Fibroblast of skin of abdomen (primary cell): ENCODE measurements at regions not wholly inside any gene's neighbourhood (a gene's known extent, or its start where the extent isn't known, plus 50 kb on each side); places are given as distances from the start of the nearest gene placed in this dataset.
"Not testable (repeated sequence)": the region's sequence is repeated elsewhere in the genome, so short reads cannot be mapped to it uniquely, and the experiment has no call there.

Experiments used
- DNase-seq: peaks from one replicate; pipeline ENCODE4 v3.0.0-alpha.2; 2013

- no peak for DNase-seq
Observed at GRCh38 chr2:48227617-48228344, 86.7 kb upstream of the FOXN2 start.

DNA sequence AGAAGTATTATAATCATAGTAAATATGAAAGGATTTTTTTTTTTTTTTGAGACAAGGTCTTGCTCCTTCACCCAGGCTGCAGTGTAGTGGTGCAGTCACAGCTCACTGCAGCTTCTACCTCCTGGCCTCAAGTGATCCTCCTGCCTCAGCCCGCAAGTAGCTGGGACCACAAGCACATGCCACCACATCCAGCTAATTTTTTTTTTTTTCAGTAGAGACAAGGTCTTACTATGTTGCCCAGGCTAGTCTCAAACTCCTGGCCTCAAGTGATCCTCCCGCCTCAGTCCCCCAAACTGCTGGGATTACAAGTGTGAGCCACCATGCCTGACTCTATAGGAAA lies 86.2 kb upstream of the FOXN2 start:
- DNase-seq = no peak

GRCh38 chr2:48229063-48229462 lies 85.4 kb upstream of the FOXN2 start:
- no peak for DNase-seq

DNA sequence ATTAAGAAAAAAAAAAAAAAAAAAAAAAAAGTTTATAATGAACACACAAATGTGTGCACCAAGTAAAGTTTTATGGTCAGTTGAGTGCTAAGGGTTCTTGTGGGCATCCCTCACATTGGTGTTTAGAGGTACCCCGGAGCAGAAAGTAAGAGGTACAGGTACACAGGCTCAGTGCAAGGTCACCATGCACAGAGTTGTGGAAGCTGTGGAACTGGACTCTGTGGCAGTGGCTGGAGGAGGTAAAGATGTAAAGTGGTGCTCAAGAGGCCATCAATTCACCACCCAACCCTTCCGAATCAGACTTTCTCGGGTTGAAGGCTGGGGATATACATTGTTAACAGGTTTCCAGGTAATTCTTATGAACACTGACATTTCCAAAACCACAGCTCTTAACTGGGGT lies 83.6 kb upstream of the FOXN2 start:
- no peak for DNase-seq

GRCh38 chr2:48232351-48232750 lies 82.1 kb upstream of the FOXN2 start:
- DNase-seq = no peak

- DNase-seq = no peak
Observed at GRCh38 chr2:48233005-48233404, 81.5 kb upstream of the FOXN2 start.

GRCh38 chr2:48233824-48234223 lies 80.7 kb upstream of the FOXN2 start:
- DNase-seq = not testable (repeated sequence)

DNA sequence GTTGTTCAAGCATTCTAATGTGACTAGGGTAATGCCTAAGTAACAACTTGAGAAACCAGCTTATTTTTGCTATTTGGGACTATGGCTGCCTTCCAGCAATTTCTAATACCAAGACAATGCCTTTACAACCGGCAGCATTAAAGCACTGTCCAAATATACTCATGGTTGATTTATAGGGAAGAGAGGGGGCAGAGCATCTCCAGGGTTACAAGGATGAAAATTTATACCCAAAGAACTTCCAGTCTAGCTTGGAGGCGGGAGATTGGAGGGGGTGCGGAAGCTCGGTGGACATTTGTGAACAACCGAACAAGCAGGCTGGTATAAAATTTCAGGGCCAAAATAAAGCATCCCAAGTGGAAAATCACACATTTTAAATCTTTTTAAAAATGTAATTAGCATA lies 79.4 kb upstream of the FOXN2 start:
- DNase-seq = no peak

DNA sequence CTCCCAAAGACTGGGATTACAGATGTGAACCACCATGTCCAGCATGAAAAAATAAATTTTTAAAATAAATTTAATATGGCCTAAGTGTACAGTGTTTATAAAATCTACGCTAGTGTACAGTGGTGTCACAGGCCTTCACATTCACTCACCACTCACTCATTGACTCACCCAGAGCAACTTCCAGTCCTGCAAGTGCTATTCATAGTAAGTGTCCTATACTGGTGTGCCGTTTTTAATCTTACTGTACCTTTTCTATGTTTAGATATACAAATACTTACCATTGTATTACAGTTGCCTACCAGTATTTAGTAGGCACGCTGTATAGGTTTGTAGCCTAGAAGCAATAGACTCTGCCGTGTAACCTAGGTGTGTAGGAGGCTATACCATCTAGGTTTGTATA lies 76.1 kb upstream of the FOXN2 start:
- DNase-seq = no peak

DNA sequence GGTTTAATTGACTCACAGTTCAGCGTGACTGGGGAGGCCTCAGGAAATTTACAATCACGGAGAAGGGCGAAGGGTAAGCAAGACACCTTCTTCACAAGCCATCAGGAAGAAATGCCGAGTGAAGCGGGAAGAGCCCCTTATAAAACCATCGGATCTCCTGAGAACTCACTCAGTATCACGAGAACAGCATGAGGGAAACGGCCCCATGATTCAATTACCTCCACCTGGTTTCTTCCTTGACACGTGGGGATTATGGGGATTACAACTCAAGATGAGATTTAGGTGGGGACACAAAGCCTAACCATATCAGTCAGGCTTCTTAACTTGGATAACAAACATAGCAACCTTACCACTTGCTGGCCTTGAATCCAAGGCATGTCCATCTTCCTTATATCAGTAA lies 73.6 kb upstream of the FOXN2 start:
- DNase-seq = no peak

GRCh38 chr2:48247206-48247605 lies 67.3 kb upstream of the FOXN2 start:
- peak; percentile 68 for DNase-seq

DNA sequence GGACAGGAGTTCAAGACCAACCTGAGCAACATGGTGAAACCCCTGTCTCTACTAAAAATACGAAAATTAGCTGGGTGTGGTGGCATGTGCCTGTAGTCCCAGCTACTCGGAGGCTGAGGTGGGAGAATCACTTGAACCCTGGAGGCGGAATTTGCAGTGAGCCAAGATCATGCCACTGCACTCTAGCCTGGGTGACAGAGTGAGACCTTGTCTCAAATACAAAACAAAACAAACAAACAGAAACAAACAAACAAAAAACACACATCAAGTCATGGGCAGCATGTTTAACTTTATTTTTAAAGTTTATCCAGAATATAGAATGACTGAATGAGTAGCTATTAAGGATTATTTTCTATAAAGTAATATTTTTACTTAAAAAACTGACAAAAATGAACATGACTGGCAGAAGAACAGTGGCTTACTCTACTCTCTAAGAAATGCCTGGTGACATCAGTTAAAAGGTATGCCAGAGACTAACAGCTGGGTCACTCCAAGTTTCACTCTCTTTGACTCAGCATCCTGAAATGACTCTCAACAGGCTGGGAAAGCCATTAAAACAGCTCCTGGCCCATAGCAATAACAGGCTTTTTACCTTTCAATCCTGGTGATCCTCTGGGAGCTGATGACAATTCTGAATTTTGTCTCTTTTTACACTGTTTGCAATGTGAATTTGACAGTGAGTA lies 66.1 kb upstream of the FOXN2 start:
- DNase-seq = peak; percentile 90

DNA sequence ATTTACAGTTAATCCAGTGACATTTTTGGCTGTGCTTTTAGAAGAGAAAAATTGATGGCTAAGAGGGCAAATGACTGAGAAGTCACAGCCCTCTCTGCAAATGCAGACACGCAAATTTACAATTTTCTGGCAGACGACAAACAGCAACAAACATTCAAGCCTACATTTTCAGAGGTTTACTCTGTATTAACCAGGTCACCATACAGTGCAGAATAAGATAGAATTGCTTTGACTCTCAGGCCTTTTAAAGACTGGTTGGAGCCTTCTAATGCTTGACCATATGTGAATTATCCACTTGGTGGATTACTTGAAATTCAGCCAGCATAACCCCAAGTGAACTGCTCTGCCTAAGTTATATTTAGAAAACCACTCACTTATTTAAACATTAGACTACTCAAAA lies 65.5 kb upstream of the FOXN2 start:
- DNase-seq = peak; percentile 68

DNA sequence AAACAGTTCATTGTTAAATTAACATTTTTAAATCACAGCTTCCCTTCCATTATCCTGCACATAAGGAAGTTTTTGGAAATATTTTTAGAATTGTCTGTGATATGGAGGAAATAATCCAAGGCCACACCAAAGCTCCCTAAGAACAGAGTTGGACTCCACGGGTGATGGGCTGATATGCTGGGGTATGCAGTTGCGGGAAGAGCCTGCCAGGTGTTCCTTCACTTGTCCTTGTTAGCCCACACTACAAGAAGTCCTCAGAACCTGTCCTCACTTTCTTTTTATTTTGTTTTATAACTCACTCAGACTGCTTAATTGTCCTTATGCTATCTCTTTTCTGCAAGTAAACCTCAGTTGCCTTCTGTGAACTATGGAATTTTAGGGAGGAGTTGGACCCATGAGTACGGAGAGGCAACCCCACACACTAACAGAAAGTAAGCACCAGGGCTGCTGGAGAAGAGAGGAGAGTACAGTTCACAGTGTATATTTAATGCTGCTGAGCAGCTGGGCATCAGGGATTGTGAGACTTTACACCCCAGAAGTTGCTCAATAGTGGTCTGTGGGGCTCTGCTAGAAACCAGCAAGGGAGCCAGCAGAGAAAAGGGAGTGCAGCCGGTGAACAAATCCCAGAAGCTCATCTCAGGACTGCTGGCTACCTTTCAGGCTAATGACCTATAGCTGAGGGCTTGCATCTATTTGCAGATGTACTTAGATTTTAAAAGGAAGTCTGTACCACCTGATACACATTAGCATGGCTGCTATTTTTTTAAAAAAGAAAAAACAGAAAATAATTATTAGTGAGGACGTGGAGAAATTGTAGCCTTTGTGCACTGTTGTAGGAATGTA lies 64.6 kb upstream of the FOXN2 start:
- peak; percentile 44 for DNase-seq

GRCh38 chr2:48250474-48250844 lies 64.0 kb upstream of the FOXN2 start:
- no peak for DNase-seq

DNA sequence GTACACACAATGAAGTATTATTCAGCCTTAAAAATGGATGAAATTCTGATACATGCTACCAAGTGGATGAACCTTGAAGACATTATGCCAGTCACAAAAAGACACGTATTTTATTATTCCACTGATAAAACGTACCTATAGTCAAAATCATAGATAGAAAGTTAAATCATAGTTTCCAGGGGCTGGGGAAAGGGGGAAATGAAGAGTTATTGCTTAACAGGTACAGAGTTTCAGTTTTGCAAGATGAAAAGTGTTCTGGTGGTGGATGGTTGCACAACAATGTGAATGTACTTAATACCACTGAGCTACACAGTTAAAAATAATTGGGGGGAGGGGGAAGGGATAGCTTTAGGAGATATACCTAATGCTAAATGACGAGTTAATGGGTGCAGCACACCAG lies 63.5 kb upstream of the FOXN2 start:
- no peak for DNase-seq

- no peak for DNase-seq
Observed at GRCh38 chr2:48251437-48252148, 62.9 kb upstream of the FOXN2 start.

DNA sequence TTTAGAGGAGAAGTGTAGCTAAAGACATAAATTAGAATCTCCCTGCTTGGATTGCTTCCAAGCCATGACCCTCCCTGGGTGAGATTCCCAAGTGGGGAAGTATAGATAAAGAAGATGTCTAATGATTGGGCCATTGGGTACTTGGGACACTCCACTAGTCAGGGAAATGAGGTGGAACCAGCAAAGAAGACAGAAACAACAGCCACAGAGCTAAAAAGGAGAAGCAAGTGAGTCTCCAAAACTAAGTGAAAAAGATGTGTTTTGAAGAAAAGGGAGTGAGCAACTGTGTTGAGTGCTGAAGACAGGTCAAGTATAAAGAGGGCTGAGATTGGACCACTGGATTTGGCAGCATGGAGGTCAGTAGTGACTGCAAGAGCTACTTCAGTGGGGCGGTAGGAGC lies 61.2 kb upstream of the FOXN2 start:
- no peak for DNase-seq

- DNase-seq = no peak
Observed at GRCh38 chr2:48254839-48255238, 59.6 kb upstream of the FOXN2 start.

DNA sequence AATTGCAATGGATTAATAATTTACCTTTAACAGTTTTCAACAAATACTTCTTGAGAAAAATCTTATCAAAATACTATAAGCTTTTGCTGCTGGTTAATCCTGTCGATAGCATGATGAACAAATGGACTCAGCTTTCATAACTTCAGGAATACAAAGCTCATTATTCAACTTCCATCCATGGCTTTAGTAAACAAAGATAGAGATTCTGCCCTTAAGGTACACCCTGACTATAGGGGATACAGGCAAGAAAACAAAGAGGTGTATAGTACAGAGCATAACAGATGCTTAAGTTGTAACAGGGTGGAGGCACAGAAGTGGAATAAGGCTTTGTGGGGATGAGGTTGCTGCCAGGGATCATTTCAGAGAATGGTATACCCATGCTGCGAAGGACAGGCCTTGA lies 57.0 kb upstream of the FOXN2 start:
- no peak for DNase-seq

DNA sequence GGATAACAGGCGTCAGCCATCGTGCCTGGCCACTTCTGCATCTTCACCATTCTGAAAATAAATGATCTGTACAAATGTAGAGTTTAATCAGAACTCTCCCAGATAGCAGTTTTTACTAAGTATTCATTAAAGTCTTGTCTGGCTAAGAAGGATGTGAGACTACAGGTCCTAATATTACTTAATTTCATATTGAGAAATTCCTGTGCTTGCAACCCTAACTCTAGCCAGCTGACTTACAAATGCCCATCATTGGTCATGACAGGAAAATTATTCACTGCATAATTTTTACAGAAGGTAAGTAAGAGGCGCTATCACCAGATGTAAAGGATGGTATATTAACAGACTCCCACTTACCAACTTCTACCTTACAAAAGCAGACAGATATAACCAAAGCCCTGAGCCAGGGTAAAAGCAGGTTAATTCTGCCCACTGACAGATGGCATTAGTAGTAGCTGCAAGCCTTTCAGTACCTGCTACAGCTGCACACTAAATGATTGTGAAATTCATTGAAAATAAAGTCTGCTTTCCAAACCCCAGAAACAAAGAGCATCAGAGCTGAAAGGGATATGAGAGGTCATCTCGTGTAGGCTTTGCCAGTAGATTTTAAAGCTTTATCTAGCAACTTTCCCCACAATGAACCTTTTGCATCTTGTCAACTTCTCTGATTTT lies 55.9 kb upstream of the FOXN2 start:
- DNase-seq = no peak

DNA sequence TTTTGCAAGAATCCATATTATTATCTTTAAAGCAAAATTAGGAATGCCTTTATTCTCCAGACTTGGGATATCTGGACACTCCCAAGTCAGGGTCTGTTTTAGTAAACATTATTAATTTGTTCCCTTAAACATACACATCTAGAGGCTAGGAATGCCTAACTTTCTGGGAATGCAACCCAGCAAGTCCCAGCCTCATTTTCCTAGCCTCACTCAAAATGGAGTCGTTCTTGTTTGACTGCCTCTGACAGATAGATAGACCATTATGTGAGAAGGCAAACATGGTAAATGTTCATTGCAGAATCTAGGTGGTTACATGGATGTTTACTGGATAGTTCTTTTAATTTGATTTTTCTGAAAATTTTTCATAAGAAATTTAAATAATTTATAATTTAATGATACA lies 54.7 kb upstream of the FOXN2 start:
- no peak for DNase-seq

DNA sequence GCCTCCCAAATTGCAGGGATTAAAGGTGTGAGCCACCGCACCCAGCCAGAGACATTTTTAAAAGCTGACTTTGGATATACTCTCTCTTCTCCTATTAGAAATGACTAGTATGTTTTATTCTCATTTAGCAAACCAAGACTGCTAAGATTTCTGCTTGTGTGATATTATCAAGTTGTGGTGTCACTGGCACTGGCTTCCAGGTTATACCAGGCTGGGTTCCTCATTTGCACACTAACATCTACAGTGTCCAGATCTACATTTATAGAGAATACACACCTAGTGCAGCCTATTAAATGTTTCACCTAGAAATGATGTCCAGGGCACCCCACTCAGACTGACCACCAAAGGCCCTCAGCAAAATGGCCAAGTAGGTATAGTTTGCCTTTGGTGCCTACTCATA lies 49.9 kb upstream of the FOXN2 start:
- no peak for DNase-seq
